HCT116 (cell line): ENCODE measurements at regions not wholly inside any gene's neighbourhood (a gene's known extent, or its start where the extent isn't known, plus 50 kb on each side); places are given as distances from the start of the nearest gene placed in this dataset.

Experiments used
- ATAC-seq: fragments of 200-7000 bp; cut with Tn5 transposase; 2 replicates; pipeline ENCODE4 v1.9.1; 2020; ENCODE audit warnings: mild to moderate bottlenecking, moderate library complexity
- BruUV-seq: library from RNA; stranded (reverse); fragments of 400-500 nt; replicated peaks from 2 replicates; lab custom pipeline; 2021; lab: Mats Ljungman, UMichigan
- CTCF ChIA-PET: fragments of 300-600 bp; sonication (Branson Sonifier 250); formaldehyde crosslinking; loops from one replicate; lab custom pipeline; 2021; ENCODE audit warnings: antibody characterized with exemption; lab: Charles Lee
- POLR2A ChIA-PET: fragments of 300-600, 350-600 bp; sonication (Branson Sonifier 250); formaldehyde crosslinking; loops from one replicate; lab custom pipeline; 2021; ENCODE audit warnings: antibody characterized with exemption; lab: Charles Lee
- RAD21 ChIA-PET, 2 experiments: fragments of 300-600 bp; sonication (Branson Sonifier 250); formaldehyde crosslinking; loops; one replicate each; lab custom pipeline; 2023; ENCODE audit warnings: low total read pairs in 2 of 2; ENCODE audit not compliant: uncharacterized antibody in 2 of 2, unreplicated experiment in 2 of 2, low non-redundant PET in 1 of 2; lab: Charles Lee
- DNase-seq: peaks from one replicate; pipeline ENCODE4 v3.0.0-alpha.2; 2010; ENCODE audit warnings: low read depth, low spot score
- H2AFZ ChIP-seq: fragments of 200-600 bp; shearing (Covaris generic), sonication (generic); 2 replicates; pipeline ENCODE4 v1.6.1; 2017; ENCODE audit warnings: low read depth, mixed run types, mixed read lengths, antibody characterized with exemption, low read length; ENCODE audit not compliant: poor library complexity, severe bottlenecking
- H3K27ac ChIP-seq: 2 replicates; pipeline ENCODE4 v1.5.1; 2012; ENCODE audit warnings: low read depth, low read length
- H3K27me3 ChIP-seq: fragments of 200-600 bp; sonication (generic); 2 replicates; pipeline ENCODE4 v1.6.1; 2016; ENCODE audit warnings: mixed run types, low read length, mixed read lengths; ENCODE audit not compliant: insufficient read depth
- H3K36me3 ChIP-seq, 2 experiments: fragments of 200-500 bp in 1 of 2; fragments of 200-600 bp in 1 of 2; sonication (Bioruptor generic) in 1 of 2; sonication (generic) in 1 of 2; 2 replicates each; pipeline versions ENCODE4 v1.5.1 to v1.6.1; 2014 to 2016; ENCODE audit warnings: low read length in 2 of 2, inconsistent platforms in 1 of 2, mixed read lengths in 1 of 2, mixed run types in 1 of 2; ENCODE audit not compliant: insufficient read depth in 2 of 2, control insufficient read depth in 1 of 2
- H3K4me1 ChIP-seq, 2 experiments: fragments of 200-600 bp in 1 of 2; sonication (generic) in 1 of 2; 2 replicates each; pipeline versions ENCODE4 v1.5.1 to v1.6.1; 2012 to 2017; ENCODE audit warnings: low read length in 2 of 2, inconsistent platforms in 1 of 2, mild to moderate bottlenecking in 1 of 2, mixed read lengths in 1 of 2, mixed run types in 1 of 2, moderate library complexity in 1 of 2; ENCODE audit not compliant: insufficient read depth in 2 of 2, control insufficient read depth in 1 of 2
- H3K4me2 ChIP-seq: fragments of 200-600 bp; sonication (generic); 2 replicates; pipeline ENCODE4 v1.6.1; 2017; ENCODE audit warnings: mixed run types, low read length, mixed read lengths
- H3K4me3 ChIP-seq, 2 experiments: fragments of 200-600 bp in 1 of 2; sonication (generic) in 1 of 2; replicated peaks in 1 of 2; 2 replicates each; pipeline ENCODE4 v1.5.1; 2011 to 2016; ENCODE audit warnings: low read length in 2 of 2, control low read depth in 1 of 2, low read depth in 1 of 2, mild to moderate bottlenecking in 1 of 2, mixed read lengths in 1 of 2, mixed run types in 1 of 2
- H3K79me2 ChIP-seq: fragments of 200-600 bp; sonication (generic); 2 replicates; pipeline ENCODE4 v1.6.1; 2017; ENCODE audit warnings: mild to moderate bottlenecking, mixed run types, low read length, moderate library complexity, mixed read lengths; ENCODE audit not compliant: insufficient read depth
- H3K9ac ChIP-seq: fragments of 200-600 bp; sonication (generic); 2 replicates; pipeline ENCODE4 v1.6.1; 2016; ENCODE audit warnings: low read length, mixed read lengths
- H3K9me2 ChIP-seq: fragments of 200-600 bp; sonication (generic), shearing (Covaris generic); 2 replicates; pipeline ENCODE4 v1.6.1; 2017; ENCODE audit warnings: mixed run types, mild to moderate bottlenecking, moderate library complexity; ENCODE audit not compliant: insufficient read depth
- H3K9me3 ChIP-seq, 2 experiments: fragments of 200-500 bp in 1 of 2; fragments of 200-600 bp in 1 of 2; sonication (Bioruptor generic) in 1 of 2; sonication (generic) in 1 of 2; 2 replicates each; pipeline ENCODE4 v1.6.1; 2014 to 2017; ENCODE audit warnings: low read length in 2 of 2, mixed read lengths in 2 of 2, inconsistent platforms in 1 of 2, low read depth in 1 of 2, mild to moderate bottlenecking in 1 of 2, mixed run types in 1 of 2, moderate library complexity in 1 of 2; ENCODE audit not compliant: control insufficient read depth in 1 of 2, insufficient read depth in 1 of 2
- H4K20me1 ChIP-seq: fragments of 200-600 bp; sonication (generic), shearing (Covaris generic); 2 replicates; pipeline ENCODE4 v1.6.1; 2017; ENCODE audit warnings: mixed run types, mild to moderate bottlenecking, moderate library complexity; ENCODE audit not compliant: insufficient read depth
- CBX3 ChIP-seq: IDR thresholded peaks from 2 replicates; pipeline ENCODE4 v1.6.1; 2012; ENCODE audit warnings: low read depth
- EGR1 ChIP-seq: IDR thresholded peaks from 2 replicates; pipeline ENCODE4 v1.6.1; 2012; ENCODE audit warnings: low read depth
- ELF1 ChIP-seq: IDR thresholded peaks from 2 replicates; pipeline ENCODE4 v1.6.1; 2012; ENCODE audit warnings: low read depth, borderline replicate concordance
- EZH2 ChIP-seq: fragments of 200-600 bp; sonication (generic); IDR thresholded peaks from 2 replicates; pipeline ENCODE4 v1.6.1; 2017; ENCODE audit warnings: antibody characterized with exemption, mixed run types
- POLR2A ChIP-seq: IDR thresholded peaks from 2 replicates; pipeline ENCODE4 v1.7.0; 2011; ENCODE audit warnings: borderline replicate concordance; ENCODE audit not compliant: insufficient read depth, insufficient read length; ENCODE audit errors: extremely low read depth
- POLR2AphosphoS5 ChIP-seq: IDR thresholded peaks from 2 replicates; pipeline ENCODE4 v1.6.1; 2011; ENCODE audit warnings: mild to moderate bottlenecking, low read depth, low read length, moderate library complexity
- SIN3A ChIP-seq: IDR thresholded peaks from 2 replicates; pipeline ENCODE4 v1.6.1; 2012; ENCODE audit warnings: low read depth
- YY1 ChIP-seq: IDR thresholded peaks from 2 replicates; pipeline ENCODE4 v1.6.1; 2011; ENCODE audit warnings: low read length, low read depth, moderate library complexity, mild to moderate bottlenecking; ENCODE audit not compliant: insufficient replicate concordance; ENCODE audit errors: extremely low read depth
- ZFX ChIP-seq: fragments of 450-650 bp; IDR thresholded peaks from 2 replicates; pipeline ENCODE4 v1.6.1; 2017
- intact Hi-C: fragments of 100-400 bp; cut with micrococcal nuclease; formaldehyde crosslinking; loops from 2 replicates; pipeline ENCODE4 v1.10.0; 2022
- TF ChIP-seq, protein P1 (sequence below): IDR thresholded peaks from 2 replicates; pipeline ENCODE4 v1.6.1; 2011; ENCODE audit warnings: mild to moderate bottlenecking, low read length, moderate library complexity; ENCODE audit not compliant: insufficient replicate concordance; ENCODE audit errors: extremely low read depth
- TF ChIP-seq, protein P2 (sequence below), 3 experiments: fragments of 200-600 bp in 1 of 3; sonication (generic) in 1 of 3; IDR thresholded peaks in 2 of 3; conservative IDR thresholded peaks in 1 of 3; 2 replicates each; pipeline ENCODE4 v1.5.1; 2012 to 2017; ENCODE audit warnings: low read depth in 2 of 3, low read length in 2 of 3, antibody characterized with exemption in 1 of 3, borderline replicate concordance in 1 of 3, control low read depth in 1 of 3, mild to moderate bottlenecking in 1 of 3, mixed read lengths in 1 of 3, mixed run types in 1 of 3, moderate library complexity in 1 of 3; ENCODE audit not compliant: insufficient read depth in 1 of 3
- TF ChIP-seq, protein P3 (sequence below): IDR thresholded peaks from 2 replicates; pipeline ENCODE4 v1.6.1; 2012

DNA sequence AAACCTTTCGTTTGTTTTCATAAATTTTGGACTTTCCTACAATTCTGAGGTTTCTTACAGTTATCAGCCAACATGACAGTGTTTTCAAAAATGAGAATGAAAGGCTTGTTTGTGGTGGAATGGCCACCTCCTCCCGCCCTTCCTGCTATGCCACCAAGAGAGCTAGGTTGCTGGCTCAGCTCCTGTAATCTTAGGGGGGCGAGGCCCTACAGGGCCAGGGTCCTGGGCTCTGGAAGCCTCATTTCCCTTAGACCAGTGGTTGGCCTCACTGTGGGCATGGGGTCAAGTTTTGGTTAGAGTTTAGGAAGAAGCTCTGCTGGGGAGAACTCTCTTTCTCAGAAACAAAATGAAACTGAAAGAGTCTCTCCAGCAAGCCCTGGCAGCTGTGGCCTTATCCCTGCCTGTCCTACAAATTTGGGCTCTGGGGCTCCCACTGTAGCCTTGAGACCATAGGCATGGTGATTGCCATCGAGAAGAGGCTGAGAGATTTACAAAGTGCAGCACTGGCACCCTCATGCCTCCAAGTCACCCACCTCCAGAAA, 66.2 kb downstream of the IRX1 start:
- ChIA-PET POLR2A (no interaction called here), RAD21 (no interaction called here), CTCF (no interaction called here)
- no peak for DNase-seq
- no TSS peak for BruUV-seq
- H3K9me3 ChIP-seq: peaks cover 12% of the 10 kb centered on the region in 2 experiments; a peak in 2 of 4 replicates
- no peaks in the 10 kb centered on the region for H3K36me3 ChIP-seq
- H3K4me1 ChIP-seq: no peaks in the 10 kb centered on the region
- H4K20me1 ChIP-seq: no peaks in the 10 kb centered on the region
- no peak overlapping the region for H3K27ac ChIP-seq
- TF ChIP-seq POLR2A (no peak), CBX3 (no peak), ZFX (no peak), EZH2 (no peak), YY1 (no peak), POLR2AphosphoS5 (no peak), SIN3A (no peak), ELF1 (no peak), EGR1 (no peak)
- TF ChIP-seq, protein P1, sequence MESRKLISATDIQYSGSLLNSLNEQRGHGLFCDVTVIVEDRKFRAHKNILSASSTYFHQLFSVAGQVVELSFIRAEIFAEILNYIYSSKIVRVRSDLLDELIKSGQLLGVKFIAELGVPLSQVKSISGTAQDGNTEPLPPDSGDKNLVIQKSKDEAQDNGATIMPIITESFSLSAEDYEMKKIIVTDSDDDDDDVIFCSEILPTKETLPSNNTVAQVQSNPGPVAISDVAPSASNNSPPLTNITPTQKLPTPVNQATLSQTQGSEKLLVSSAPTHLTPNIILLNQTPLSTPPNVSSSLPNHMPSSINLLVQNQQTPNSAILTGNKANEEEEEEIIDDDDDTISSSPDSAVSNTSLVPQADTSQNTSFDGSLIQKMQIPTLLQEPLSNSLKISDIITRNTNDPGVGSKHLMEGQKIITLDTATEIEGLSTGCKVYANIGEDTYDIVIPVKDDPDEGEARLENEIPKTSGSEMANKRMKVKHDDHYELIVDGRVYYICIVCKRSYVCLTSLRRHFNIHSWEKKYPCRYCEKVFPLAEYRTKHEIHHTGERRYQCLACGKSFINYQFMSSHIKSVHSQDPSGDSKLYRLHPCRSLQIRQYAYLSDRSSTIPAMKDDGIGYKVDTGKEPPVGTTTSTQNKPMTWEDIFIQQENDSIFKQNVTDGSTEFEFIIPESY: no peak
- TF ChIP-seq, protein P2, sequence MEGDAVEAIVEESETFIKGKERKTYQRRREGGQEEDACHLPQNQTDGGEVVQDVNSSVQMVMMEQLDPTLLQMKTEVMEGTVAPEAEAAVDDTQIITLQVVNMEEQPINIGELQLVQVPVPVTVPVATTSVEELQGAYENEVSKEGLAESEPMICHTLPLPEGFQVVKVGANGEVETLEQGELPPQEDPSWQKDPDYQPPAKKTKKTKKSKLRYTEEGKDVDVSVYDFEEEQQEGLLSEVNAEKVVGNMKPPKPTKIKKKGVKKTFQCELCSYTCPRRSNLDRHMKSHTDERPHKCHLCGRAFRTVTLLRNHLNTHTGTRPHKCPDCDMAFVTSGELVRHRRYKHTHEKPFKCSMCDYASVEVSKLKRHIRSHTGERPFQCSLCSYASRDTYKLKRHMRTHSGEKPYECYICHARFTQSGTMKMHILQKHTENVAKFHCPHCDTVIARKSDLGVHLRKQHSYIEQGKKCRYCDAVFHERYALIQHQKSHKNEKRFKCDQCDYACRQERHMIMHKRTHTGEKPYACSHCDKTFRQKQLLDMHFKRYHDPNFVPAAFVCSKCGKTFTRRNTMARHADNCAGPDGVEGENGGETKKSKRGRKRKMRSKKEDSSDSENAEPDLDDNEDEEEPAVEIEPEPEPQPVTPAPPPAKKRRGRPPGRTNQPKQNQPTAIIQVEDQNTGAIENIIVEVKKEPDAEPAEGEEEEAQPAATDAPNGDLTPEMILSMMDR (IDR thresholded peaks at IDR 0.05 in 2 of 3, conservative IDR thresholded peaks at IDR 0.05 in 1 of 3; ENCODE audit: borderline replicate concordance in 1 of 3, insufficient read depth in 1 of 3, low read depth in 2 of 3, low read length in 2 of 3): no peak
- TF ChIP-seq, protein P3, sequence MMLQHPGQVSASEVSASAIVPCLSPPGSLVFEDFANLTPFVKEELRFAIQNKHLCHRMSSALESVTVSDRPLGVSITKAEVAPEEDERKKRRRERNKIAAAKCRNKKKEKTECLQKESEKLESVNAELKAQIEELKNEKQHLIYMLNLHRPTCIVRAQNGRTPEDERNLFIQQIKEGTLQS: no peak
- H2AFZ ChIP-seq: no peak overlapping the region
- intact Hi-C loops: no loop called here
- no peak for ATAC-seq
- H3K4me2 ChIP-seq: no peak overlapping the region
- no peak overlapping the region for H3K9ac ChIP-seq
- H3K4me3 ChIP-seq: no peak overlapping the region
- no peaks in the 10 kb centered on the region for H3K27me3 ChIP-seq
- H3K9me2 ChIP-seq: no peaks in the 10 kb centered on the region
- H3K79me2 ChIP-seq: no peaks in the 10 kb centered on the region
